GM10266 (cell line): ENCODE measurements at regions not wholly inside any gene's neighbourhood (a gene's known extent, or its start where the extent isn't known, plus 50 kb on each side); places are given as distances from the start of the nearest gene placed in this dataset.

ENCODE experiments used
- DNase-seq: peaks from one replicate; pipeline ENCODE4 v3.0.0; 2012; ENCODE audit errors: extremely low spot score
- CTCF ChIP-seq: IDR thresholded peaks from 2 replicates; pipeline ENCODE4 v1.5.1; 2012; ENCODE audit warnings: mild to moderate bottlenecking, low read depth; ENCODE audit not compliant: control insufficient read depth, insufficient read depth; ENCODE audit errors: missing control alignments

DNA sequence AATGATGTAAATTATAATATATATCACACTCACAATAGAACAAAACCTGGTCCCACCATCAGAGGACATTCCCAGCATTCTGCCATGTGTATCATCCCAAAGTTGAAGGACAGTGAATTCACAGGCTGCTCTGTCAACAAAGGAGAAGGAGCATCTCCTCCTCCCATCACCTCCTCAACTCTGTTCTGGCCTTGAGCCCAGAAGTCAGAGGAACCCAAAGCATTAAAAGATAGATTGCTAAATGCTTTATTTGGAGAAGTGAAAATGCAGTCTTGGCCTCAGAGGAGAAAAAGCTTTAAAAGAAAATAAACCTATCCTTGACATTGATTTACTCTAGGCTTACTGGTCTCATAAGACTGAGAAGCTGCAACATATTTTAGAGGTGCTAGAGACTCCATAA, 268.8 kb upstream of the RASGEF1B start:
- DNase-seq: no peak
- no peak for TF ChIP-seq CTCF

DNA sequence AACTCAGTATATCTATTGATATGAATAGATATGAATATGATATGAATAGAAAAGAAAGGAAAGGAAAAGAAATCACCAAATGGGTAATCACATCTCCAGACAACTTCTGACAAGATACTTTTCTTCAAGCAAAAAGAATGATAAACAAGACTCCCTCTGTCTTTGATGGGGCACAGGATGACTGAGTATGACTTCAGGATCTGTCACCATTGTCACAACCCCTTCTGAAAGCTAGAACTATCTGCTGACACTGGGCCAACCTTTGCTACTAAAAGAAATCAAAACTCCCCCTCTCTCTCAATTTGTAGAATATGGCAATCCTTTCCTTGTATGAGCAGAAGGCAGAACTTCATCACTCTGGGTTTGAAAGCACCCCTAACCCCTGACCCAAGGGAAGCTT, 267.2 kb upstream of the RASGEF1B start:
- no peak for TF ChIP-seq CTCF
- no peak for DNase-seq

DNA sequence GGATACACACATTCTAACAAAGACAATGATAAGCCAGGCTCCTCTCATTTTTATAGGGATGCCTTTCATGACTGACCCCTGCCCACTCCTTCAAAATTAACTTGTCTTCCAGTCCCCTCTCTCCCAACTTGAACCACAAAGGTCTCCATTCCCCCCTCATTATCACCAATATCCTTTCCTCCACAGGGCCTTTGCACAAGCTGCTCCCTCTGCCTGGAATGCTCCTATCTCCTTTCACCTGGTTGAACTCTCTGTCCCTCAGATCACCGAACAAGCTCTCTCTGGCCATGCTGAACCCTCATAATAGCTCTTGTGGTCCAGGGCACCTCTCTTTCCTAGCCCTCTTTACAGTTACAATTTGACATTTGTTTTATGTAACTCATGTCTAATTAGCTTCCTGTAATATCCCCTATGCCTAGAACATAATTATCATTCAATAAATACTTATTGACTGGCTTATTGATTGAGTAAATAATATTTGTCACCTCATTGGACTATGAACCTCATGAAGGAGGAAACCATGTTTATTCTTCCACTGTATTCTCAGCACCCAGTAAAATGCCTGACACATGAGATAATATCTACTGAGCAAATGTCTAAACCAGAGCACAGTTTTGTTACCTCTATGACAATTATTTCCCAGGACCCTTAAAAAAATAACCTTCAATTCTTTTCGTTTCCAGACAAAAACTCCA, 266.3 kb upstream of the RASGEF1B start:
- no peak for DNase-seq
- TF ChIP-seq CTCF: no peak

DNA sequence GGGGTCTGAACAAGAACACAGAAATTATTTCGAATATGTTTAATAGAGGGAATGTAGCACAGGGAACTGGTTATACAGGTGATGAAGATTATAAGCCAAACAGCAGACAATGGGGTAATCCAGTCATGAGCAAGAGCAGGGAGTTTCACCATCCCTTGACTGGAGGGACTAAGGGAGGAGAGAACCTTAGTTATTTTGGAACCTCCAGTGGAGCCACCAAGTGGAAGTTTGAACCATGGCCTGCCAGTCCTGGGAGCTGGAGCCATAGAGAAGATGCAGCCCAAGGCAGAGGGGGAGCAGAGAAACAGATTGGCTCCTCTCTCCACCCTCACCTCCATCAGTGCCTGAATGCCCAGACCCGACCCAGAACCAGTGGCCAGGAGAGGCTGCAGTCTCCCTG, 264.6 kb upstream of the RASGEF1B start:
- no peak for DNase-seq
- TF ChIP-seq CTCF: no peak

DNA sequence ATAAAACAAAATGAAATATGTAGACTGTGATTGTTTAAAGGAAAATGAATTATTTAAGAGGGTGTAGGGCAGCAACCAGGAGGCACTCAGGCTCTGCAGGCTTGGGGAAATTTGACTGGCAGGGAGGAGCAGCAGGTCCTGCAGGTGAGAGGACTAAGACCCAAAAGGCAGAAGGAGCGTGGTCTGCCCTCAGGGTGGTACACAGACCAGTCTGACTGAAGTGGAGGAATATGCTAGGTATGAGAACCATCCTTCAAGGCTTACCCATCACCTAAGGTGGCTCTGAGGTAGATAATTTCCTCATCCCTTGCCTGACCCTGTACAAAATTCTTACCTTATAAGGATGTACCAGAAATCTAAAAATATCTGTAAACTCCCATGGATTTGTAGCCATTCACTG, 261.3 kb upstream of the RASGEF1B start:
- TF ChIP-seq CTCF: no peak
- no peak for DNase-seq

DNA sequence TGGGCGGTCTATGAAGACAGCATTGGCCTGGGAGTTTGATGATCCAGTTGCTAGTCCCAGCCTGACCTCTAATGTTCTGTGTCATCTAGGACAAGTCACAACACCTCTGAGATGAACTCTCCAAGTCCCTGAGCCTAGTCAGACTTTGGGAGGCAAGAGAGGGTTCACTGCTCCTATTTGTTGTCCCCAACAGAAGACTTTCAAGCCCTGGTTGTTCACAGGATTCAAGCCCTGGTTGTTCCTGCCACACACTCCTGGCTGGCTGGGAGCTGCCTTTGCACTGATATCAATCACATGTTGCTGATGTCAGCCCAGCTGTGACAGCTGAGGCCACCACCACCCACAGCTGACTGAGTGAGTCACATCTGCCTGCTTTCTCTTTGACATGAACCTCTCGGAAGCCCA, 253.2 kb upstream of the RASGEF1B start:
- no peak for DNase-seq
- no peak for TF ChIP-seq CTCF

GRCh38 chr4:81723927-81724587, 252.3 kb upstream of the RASGEF1B start:
- no peak for DNase-seq
- TF ChIP-seq CTCF: no peak
